ENCODE measurements at regions not wholly inside any gene's neighbourhood (a gene's known extent, or its start where the extent isn't known, plus 50 kb on each side); places are given as distances from the start of the nearest gene placed in this dataset.

GRCh38 chr3:76656531-76657070, 383.3 kb upstream of the ROBO2 start:
- no peak for TF ChIP-seq POLR2AphosphoS5 (IDR thresholded peaks at IDR 0.05; ENCODE audit: low read depth, low read length)
- no peak for TF ChIP-seq CTCF (IDR thresholded peaks at IDR 0.05)

Data from Panc1 (cell line).